Heart left ventricle (tissue), 16 donors: ENCODE measurements at regions not wholly inside any gene's neighbourhood (a gene's known extent, or its start where the extent isn't known, plus 50 kb on each side); places are given as distances from the start of the nearest gene placed in this dataset.
"Not testable (repeated sequence)": the region's sequence is repeated elsewhere in the genome, so short reads cannot be mapped to it uniquely, and the experiment has no call there.

ENCODE experiments used
- ATAC-seq, 4 donors: fragments of 200-7000 bp; cut with Tn5 transposase; one replicate each; pipeline ENCODE4 v1.9.1; 2020 to 2022; ENCODE audit warnings: moderate library complexity in 4 of 4, mild to moderate bottlenecking in 3 of 4, moderate number of reproducible peaks in 1 of 4
- DNase-seq, 5 donors: peaks; one replicate each; pipeline ENCODE4 v3.0.0-alpha.2; 2020
- H3K27ac ChIP-seq, 12 donors: fragments of 200-600 bp; sonication (generic) in 4 of 12; one replicate each; pipeline versions ENCODE4 v1.5.0 to v1.8.0; 2016 to 2022; ENCODE audit warnings: mild to moderate bottlenecking in 2 of 12
- H3K27me3 ChIP-seq, 9 donors: fragments of 200-600 bp; sonication (generic) in 2 of 9; one replicate each; pipeline versions ENCODE4 v1.5.1 to v1.8.0; 2016 to 2022; ENCODE audit warnings: mild to moderate bottlenecking in 3 of 9
- H3K36me3 ChIP-seq, 9 donors: fragments of 200-600 bp; sonication (generic) in 2 of 9; one replicate each; pipeline versions ENCODE4 v1.5.0 to v1.8.0; 2018 to 2022; ENCODE audit warnings: mild to moderate bottlenecking in 2 of 9
- H3K4me1 ChIP-seq, 12 donors: fragments of 200-600 bp; sonication (generic) in 4 of 12; one replicate each; pipeline versions ENCODE4 v1.5.0 to v1.8.0; 2016 to 2022; ENCODE audit warnings: mild to moderate bottlenecking in 3 of 12
- H3K4me3 ChIP-seq, 12 donors: fragments of 200-600 bp; sonication (generic) in 4 of 12; one replicate each; pipeline versions ENCODE4 v1.5.0 to v1.8.0; 2017 to 2022; ENCODE audit warnings: mild to moderate bottlenecking in 9 of 12, moderate library complexity in 4 of 12
- H3K9me3 ChIP-seq, 12 donors: fragments of 200-600 bp; sonication (generic) in 4 of 12; one replicate each; pipeline versions ENCODE4 v1.5.0 to v1.8.0; 2016 to 2022; ENCODE audit warnings: mild to moderate bottlenecking in 1 of 12
- POLR2A ChIP-seq, 2 donors: fragments of 450-650 bp; IDR thresholded peaks; one replicate each; pipeline ENCODE4 v1.6.1; 2017; ENCODE audit warnings: antibody characterized with exemption in 2 of 2, mild to moderate bottlenecking in 2 of 2, moderate library complexity in 2 of 2
- WGBS, 4 donors: extraction: QIAGEN DNeasy Blood & Tissue Kit in 2 of 4; methylation state at CpG; one replicate each; pipeline versions ENCODE4 v1.1.5 to v1.1.7; 2013 to 2018; 5-methylcytosine and 5-hydroxymethylcytosine counted together
- intact Hi-C, 10 donors: fragments of 100-400 bp; cut with DNase I; formaldehyde crosslinking; loops; one replicate each; pipeline versions ENCODE4 v1.11.1 to v1.14.2; 2022
- TF ChIP-seq, protein P1 (sequence below), 12 donors: fragments of 200-600 bp; sonication (generic) in 4 of 12; IDR thresholded peaks; one replicate each; pipeline versions ENCODE4 v1.5.0 to v1.8.0; 2018 to 2022; ENCODE audit warnings: antibody characterized with exemption in 12 of 12, mild to moderate bottlenecking in 5 of 12
- donor health status: ischemic (EF 13 %, LVEDD 7.1; RV severe dilation, severe dysfunction).
- donor health status: healthy with polysubstance abuse.
- donor health status: DM: no; HTN: yes; CAD: no.
- donor health status: DM: no; HTN: no; CAD: no.
- donor health status: ischemic (EF 25% LVEDD 6.9; RV normal size, moderate dysfunction).
- donor health status: ischemic (EF 25% LVEDD 5.7; RV mildly dilated, moderate dysfunction).
- donor health status: healthy.
- donor health status: DM: yes; HTN: yes; CAD: no.
- donor health status: ischemic (EF 35%, LVEDD 5.7; RV mildly dilated, moderate dysfunction).
- donor health status: nonischemic (EF 11% LVEDD 7.7; RV severe dilation, severe dysfunction).
- donor health status: DM: yes; HTN: yes; CAD: no.
- donor health status: PGD.
- donor health status: ischemic (EF 29% LVEDD 5.4; RV normal size, mild dysfunction).
- donor health status: nonischemic (EF 23%, LVEDD 6.1; RV moderate dilation, normal function).

DNA sequence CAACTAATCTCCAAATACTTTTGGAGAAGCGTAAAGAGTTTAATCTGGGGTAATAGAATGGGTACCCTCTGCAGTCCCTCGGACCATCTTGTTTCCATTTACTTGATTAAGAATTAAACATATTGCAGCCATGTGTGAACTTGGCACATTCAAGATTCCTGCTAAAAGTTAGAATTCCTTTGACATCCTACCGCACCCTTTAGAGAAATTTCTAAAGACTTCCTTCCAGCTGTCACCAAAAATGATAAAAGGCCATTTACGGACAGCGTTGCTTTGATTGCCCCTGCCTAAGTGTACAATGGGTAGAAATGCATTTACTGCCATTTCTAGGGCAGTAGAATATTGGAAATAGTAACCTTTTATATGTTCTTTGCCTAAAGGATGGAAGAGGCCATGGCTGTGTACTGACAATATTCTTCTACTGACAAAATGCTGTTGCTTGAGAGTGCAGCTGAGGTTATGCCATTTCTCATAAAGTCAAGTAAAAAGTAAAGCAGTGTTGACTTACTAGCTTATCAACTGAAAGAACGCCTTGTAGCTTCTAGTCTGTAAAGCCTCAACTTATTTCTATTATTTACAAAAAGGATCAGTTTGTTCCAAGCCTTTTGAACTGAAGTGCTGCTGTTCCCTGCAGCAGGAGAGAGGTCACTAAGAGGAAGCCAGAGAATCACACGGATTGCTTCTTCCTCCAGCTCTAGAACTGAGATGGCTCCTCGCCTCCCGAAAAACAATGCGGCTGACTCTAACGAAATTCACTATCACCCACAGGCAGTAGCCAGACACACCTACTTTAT is 139.8 kb upstream of the BASP1 start:
- peak overlapping the region in 8 of 12 donors; percentile 1 to 57 (median 22) for H3K27ac ChIP-seq

DNA sequence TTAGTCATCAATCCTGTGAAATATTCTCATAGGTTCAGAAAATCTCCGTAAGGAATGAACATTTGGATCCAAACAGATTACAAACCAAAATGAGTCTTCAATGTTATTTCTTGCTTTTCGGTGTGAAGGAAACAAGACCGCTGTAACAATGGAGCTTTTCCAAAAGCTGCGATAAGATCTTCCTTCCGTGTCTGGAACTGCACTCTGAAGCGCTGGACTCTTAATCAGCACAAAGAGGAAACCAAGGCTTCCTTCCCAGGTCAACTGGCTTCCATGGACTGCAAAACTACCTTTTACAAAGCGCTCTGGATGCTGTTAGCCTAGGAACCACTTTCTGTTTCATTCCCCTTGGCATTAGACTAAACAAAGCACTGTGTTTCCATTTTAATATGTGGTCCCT is 137.9 kb upstream of the BASP1 start:
- H3K27me3 ChIP-seq = no peaks in the 10 kb centered on the region
- no peaks in the 10 kb centered on the region for H3K36me3 ChIP-seq
- DNase-seq = peak in 2 of 5 donors; percentile 58 to 64
- TF ChIP-seq POLR2A (IDR thresholded peaks at IDR 0.05) = no peak
- TF ChIP-seq, protein P1, sequence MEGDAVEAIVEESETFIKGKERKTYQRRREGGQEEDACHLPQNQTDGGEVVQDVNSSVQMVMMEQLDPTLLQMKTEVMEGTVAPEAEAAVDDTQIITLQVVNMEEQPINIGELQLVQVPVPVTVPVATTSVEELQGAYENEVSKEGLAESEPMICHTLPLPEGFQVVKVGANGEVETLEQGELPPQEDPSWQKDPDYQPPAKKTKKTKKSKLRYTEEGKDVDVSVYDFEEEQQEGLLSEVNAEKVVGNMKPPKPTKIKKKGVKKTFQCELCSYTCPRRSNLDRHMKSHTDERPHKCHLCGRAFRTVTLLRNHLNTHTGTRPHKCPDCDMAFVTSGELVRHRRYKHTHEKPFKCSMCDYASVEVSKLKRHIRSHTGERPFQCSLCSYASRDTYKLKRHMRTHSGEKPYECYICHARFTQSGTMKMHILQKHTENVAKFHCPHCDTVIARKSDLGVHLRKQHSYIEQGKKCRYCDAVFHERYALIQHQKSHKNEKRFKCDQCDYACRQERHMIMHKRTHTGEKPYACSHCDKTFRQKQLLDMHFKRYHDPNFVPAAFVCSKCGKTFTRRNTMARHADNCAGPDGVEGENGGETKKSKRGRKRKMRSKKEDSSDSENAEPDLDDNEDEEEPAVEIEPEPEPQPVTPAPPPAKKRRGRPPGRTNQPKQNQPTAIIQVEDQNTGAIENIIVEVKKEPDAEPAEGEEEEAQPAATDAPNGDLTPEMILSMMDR (IDR thresholded peaks at IDR 0.05) = no peak
- intact Hi-C loops = loop anchor here in 5 of 10 donors (2.0 to 10.0 kb wide), 3 partner anchors 43 to 145 kb away; partner anchors contain the start of gene MYO10 (in 4 of the 5)
- peak overlapping the region in 7 of 12 donors; percentile 15 to 58 (median 35) for H3K27ac ChIP-seq
- 37 to 55% (median 46%) methylated on average over 7 of the region's 7 CpGs for WGBS, 4 donors
- H3K9me3 ChIP-seq = no peaks in the 10 kb centered on the region
- peaks cover 0 to 26% (median 5%) of the 10 kb centered on the region in 12 donors for H3K4me1 ChIP-seq
- peak; percentile 55 to 96 (median 78) for ATAC-seq
- H3K4me3 ChIP-seq = no peak overlapping the region

More for the DNA sequence above, 139.8 kb upstream of the BASP1 start:
- H3K4me1 ChIP-seq = peaks cover 0 to 26% (median 5%) of the 10 kb centered on the region in 12 donors
- intact Hi-C loops = loop anchor here in 5 of 10 donors (2.0 to 10.0 kb wide), 3 partner anchors 45 to 143 kb away; partner anchors contain the start of gene MYO10 (in 4 of the 5)
- TF ChIP-seq, protein P1 (IDR thresholded peaks at IDR 0.05) = no peak
- TF ChIP-seq POLR2A (IDR thresholded peaks at IDR 0.05) = no peak
- WGBS, 4 donors = 51 to 62% (median 57%) methylated on average over 11 of the region's 11 CpGs
- H3K27me3 ChIP-seq = no peaks in the 10 kb centered on the region
- H3K4me3 ChIP-seq = no peak overlapping the region
- no peaks in the 10 kb centered on the region for H3K9me3 ChIP-seq
- ATAC-seq (peak in 3 of 4 donors; percentile 43 to 58 (median 44)), DNase-seq (no peak)
- no peaks in the 10 kb centered on the region for H3K36me3 ChIP-seq

DNA sequence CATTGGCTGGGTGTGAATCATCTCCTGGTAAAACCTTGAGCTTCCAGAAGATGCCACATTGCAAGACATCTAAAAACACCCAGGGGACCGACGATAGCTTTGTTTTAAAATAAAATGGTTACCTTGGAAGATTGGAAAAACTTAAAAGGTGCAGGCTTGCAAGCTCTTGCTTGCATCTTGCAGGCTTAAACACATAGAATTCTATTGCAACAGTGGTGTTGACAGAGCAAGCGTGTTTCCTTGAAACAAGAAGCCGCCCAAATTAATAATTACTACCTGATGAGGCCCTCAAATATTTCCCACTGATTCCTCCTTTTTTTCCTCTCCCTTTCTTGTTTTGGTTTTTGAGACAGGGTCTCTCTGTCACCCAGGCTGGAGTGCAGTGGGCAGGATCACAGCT is 137.1 kb upstream of the BASP1 start:
- no peak for DNase-seq
- TF ChIP-seq, protein P1 (IDR thresholded peaks at IDR 0.05) = no peak
- TF ChIP-seq POLR2A (IDR thresholded peaks at IDR 0.05) = no peak
- intact Hi-C loops = loop anchor here in 1 of 10 donors (5.0 kb wide), 1 partner anchor 42 kb away; no protein-coding TSS in a partner anchor
- Histone ChIP-seq H3K27me3 (no peaks in the 10 kb centered on the region), H3K4me1 (peaks cover 0 to 20% (median 4%) of the 10 kb centered on the region in 12 donors), H3K9me3 (no peaks in the 10 kb centered on the region), H3K36me3 (no peaks in the 10 kb centered on the region), H3K4me3 (no peak overlapping the region), H3K27ac (peak overlapping the region in 5 of 12 donors; percentile 17 to 58 (median 26))
- 88 to 91% (median 91%) methylated on average over 4 of the region's 4 CpGs for WGBS, 4 donors
- ATAC-seq = no peak

DNA sequence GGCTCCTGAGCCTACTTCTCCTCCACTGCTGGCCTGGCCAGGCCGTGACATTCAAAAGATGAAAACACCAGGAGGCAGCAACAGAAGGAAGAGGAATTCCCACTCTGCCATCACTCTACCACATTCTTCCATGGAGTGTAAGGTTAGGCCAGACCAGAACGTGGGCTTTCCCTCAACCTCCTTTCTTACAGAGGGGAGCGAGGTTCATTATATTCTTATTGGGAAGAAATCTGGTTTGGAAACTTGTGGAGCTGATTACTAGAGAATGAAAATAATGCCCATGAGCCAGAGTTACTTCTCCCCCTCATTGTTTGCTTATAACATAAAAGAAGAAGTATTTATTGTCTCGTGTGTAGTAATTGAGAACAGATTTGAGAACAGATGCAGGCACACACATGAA is 136.3 kb upstream of the BASP1 start:
- Histone ChIP-seq H3K36me3 (no peaks in the 10 kb centered on the region), H3K27ac (no peak overlapping the region), H3K4me1 (peaks cover 0 to 18% (median 3%) of the 10 kb centered on the region in 12 donors), H3K4me3 (no peak overlapping the region), H3K9me3 (no peaks in the 10 kb centered on the region), H3K27me3 (no peaks in the 10 kb centered on the region)
- ATAC-seq = no peak
- TF ChIP-seq POLR2A (IDR thresholded peaks at IDR 0.05) = no peak
- TF ChIP-seq, protein P1 (IDR thresholded peaks at IDR 0.05) = no peak
- 70 to 73% (median 70%) methylated on average over 4 of the region's 4 CpGs for WGBS, 4 donors
- DNase-seq = no peak
- intact Hi-C loops = loop anchor here in 1 of 10 donors (5.0 kb wide), 1 partner anchor 41 kb away; no protein-coding TSS in a partner anchor

DNA sequence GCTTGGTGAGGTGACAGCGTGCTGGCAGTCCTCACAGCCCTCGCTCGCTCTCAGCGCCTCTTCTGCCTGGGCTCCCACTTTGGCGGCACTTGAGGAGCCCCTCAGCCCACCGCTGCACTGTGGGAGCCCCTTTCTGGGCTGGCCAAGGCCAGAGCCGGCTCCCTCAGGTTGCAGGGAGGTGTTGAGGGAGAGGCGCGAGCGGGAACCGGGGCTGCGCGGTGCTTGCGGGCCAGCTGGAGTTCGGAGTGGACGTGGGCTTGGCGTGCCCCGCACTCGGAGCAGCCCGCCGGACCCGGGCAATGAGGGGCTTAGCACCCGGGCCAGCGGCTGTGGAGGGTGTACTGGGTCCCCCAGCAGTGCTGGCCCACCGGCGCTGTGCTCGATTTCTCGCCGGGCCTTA is 134.2 kb upstream of the BASP1 start:
- H3K36me3 ChIP-seq, ATAC-seq, H3K4me3 ChIP-seq, H3K27ac ChIP-seq, H3K27me3 ChIP-seq, DNase-seq, H3K9me3 ChIP-seq: not testable (repeated sequence)
- H3K4me1 ChIP-seq = peaks cover 0 to 13% (median 2%) of the 10 kb centered on the region in 12 donors
- 86 to 91% (median 89%) methylated on average over 19 to 29 of the region's 29 CpGs for WGBS, 4 donors
- intact Hi-C loops = loop anchor here in 1 of 10 donors (5.0 kb wide), 1 partner anchor 39 kb away; no protein-coding TSS in a partner anchor
